ENCODE measurements at regions not wholly inside any gene's neighbourhood (a gene's known extent, or its start where the extent isn't known, plus 50 kb on each side); places are given as distances from the start of the nearest gene placed in this dataset.
A peak's percentile ranks its signal among the peaks of the same experiment; 100 is the strongest.

DNA sequence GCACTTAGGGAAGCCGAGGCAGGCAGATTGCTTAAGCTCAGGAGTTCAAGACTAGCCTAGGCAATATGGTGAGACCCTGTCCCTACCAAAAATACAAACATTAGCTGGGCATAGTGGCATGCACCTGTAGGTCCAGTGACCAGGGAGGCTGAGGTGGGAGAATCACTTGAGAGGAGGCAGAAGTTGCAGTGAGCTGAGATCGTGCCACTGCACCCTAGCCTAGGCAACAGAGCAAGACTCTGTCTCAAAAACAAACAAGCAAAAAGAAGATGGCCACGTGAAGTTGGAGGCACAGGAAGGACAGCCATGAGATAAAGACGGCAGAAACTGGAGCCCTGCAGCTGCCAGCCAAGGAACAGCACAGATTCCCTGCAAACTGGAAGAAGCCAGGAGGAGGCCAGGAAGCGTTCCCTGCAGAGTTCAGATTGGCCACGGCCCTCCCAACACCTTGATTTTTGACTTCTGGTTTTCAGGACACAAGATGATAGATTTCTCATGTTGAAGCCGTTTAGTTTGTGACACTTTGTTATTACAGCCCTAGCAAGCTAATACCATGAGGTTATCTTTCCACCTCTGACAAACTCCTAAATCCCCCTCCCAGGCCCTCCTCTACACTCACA lies 786.7 kb downstream of the UQCRFS1 start:
- H3K9me3 Mint-ChIP-seq: peaks cover 0 to 11% (median 1%) of the 10 kb centered on the region in 7 donors
- peak overlapping the region in 1 of 3 donors; percentile 81 for H3K27ac Mint-ChIP-seq

DNA sequence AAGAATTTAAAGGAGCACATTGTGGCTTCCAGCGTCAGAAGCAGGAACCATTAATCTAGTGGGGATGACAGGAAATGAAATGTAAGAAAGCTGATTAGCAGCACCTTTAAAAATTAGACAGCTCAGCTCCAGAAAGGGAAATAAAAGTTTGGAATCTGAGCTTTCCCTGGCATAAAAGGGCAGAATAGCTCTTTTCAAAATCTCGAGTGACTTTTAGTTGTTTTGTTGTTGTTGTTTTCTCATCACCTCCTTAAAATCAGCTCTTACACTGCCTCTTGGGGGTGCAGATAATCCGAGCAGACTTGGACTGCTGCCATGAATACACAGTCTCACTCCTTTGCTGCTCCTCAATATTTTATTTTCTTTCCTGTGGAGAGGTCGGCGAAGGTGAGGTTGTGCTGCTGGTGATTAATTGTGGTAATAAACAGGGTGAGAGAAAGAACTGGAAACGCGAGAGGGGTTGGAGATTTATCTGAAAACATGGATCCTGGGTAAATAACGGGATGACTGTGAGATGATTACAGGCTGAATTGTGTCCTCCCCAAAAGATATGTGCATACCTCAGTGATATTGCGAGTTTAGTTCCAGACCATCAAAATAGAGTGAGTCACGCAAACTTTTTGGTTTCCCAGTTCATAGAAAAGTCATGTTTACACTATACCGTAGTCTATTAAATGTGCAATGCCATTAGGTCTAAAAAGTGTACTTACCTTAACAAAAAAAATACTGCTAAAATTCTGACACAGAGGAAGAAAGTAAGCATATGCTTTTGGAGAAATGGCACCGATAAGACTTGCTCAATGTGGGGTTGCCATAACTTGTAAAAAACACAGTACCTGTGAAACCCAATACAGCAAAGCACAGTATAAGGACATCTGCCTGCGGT lies 787.7 kb downstream of the UQCRFS1 start:
- Mint-ChIP-seq H3K27ac (no peak overlapping the region), H3K36me3 (no peaks in the 10 kb centered on the region), H3K4me1 (peaks cover 0 to 14% (median 0%) of the 10 kb centered on the region in 4 donors), H3K27me3 (no peaks in the 10 kb centered on the region), H3K9me3 (peaks cover 0 to 11% (median 1%) of the 10 kb centered on the region in 7 donors), H3K4me3 (no peak overlapping the region)
- Histone ChIP-seq H3K27me3 (ENCODE audit: control insufficient read depth, insufficient read depth, low read length) (no peaks in the 10 kb centered on the region), H3K4me3 (ENCODE audit: low read depth, low read length) (no peak overlapping the region), H3K9me3 (ENCODE audit: control insufficient read depth in 2 of 2, low read length in 2 of 2) (no peaks in the 10 kb centered on the region), H3K27ac (ENCODE audit: insufficient read depth, low read length, poor library complexity, severe bottlenecking) (no peak overlapping the region), H3K36me3 (ENCODE audit: control insufficient read depth, insufficient read depth, low read length) (no peaks in the 10 kb centered on the region), H3K4me1 (ENCODE audit: control insufficient read depth, insufficient read depth, low read length, poor library complexity, severe bottlenecking) (no peaks in the 10 kb centered on the region)
- DNase-seq: no peak
- ATAC-seq (ENCODE audit: low read depth in 2 of 2): no peak

More for the DNA sequence above, 786.7 kb downstream of the UQCRFS1 start:
- no peak for DNase-seq
- Mint-ChIP-seq H3K36me3 (no peaks in the 10 kb centered on the region), H3K4me3 (no peak overlapping the region), H3K4me1 (peaks cover 0 to 14% (median 0%) of the 10 kb centered on the region in 4 donors), H3K27me3 (no peaks in the 10 kb centered on the region)
- no peak overlapping the region for H3K4me3 ChIP-seq (ENCODE audit: low read depth, low read length)
- no peak for ATAC-seq (ENCODE audit: low read depth in 2 of 2)
- H3K36me3 ChIP-seq (ENCODE audit: control insufficient read depth, insufficient read depth, low read length): no peaks in the 10 kb centered on the region
- no peaks in the 10 kb centered on the region for H3K4me1 ChIP-seq (ENCODE audit: control insufficient read depth, insufficient read depth, low read length, poor library complexity, severe bottlenecking)
- H3K27me3 ChIP-seq (ENCODE audit: control insufficient read depth, insufficient read depth, low read length): no peaks in the 10 kb centered on the region
- H3K27ac ChIP-seq (ENCODE audit: insufficient read depth, low read length, poor library complexity, severe bottlenecking): no peak overlapping the region
- H3K9me3 ChIP-seq (ENCODE audit: control insufficient read depth in 2 of 2, low read length in 2 of 2): peaks cover 0 to 4% of the 10 kb centered on the region in 2 experiments

DNA sequence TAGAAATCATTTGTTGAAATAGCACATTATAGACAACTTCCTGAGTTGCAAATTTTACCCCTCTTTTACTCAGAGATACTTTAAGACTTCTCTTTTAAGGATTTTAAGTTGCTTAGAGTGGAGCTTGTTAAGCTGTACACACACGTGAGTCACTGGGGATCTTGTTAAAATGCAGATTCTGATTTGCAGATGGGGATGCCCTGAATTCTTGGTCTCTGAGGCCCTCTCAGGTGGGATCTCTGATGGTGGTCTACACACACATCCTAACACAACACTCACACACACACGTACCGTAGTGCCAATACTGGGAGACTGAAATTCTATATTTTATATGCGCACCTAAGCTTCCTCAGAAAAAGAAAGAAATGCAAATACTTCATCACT lies 788.3 kb downstream of the UQCRFS1 start:
- H3K27me3 ChIP-seq (ENCODE audit: control insufficient read depth, insufficient read depth, low read length): no peaks in the 10 kb centered on the region
- Mint-ChIP-seq H3K4me1 (peaks cover 0 to 14% (median 0%) of the 10 kb centered on the region in 4 donors), H3K9me3 (peaks cover 0 to 11% (median 1%) of the 10 kb centered on the region in 7 donors), H3K27me3 (no peaks in the 10 kb centered on the region), H3K27ac (no peak overlapping the region), H3K36me3 (no peaks in the 10 kb centered on the region), H3K4me3 (peak overlapping the region in 1 of 4 donors; percentile 57)
- no peak overlapping the region for H3K27ac ChIP-seq (ENCODE audit: insufficient read depth, low read length, poor library complexity, severe bottlenecking)
- no peaks in the 10 kb centered on the region for H3K9me3 ChIP-seq (ENCODE audit: control insufficient read depth in 2 of 2, low read length in 2 of 2)
- H3K4me1 ChIP-seq (ENCODE audit: control insufficient read depth, insufficient read depth, low read length, poor library complexity, severe bottlenecking): no peaks in the 10 kb centered on the region
- ATAC-seq (ENCODE audit: low read depth in 2 of 2) (no peak), DNase-seq (no peak)
- H3K4me3 ChIP-seq (ENCODE audit: low read depth, low read length): no peak overlapping the region
- no peaks in the 10 kb centered on the region for H3K36me3 ChIP-seq (ENCODE audit: control insufficient read depth, insufficient read depth, low read length)

DNA sequence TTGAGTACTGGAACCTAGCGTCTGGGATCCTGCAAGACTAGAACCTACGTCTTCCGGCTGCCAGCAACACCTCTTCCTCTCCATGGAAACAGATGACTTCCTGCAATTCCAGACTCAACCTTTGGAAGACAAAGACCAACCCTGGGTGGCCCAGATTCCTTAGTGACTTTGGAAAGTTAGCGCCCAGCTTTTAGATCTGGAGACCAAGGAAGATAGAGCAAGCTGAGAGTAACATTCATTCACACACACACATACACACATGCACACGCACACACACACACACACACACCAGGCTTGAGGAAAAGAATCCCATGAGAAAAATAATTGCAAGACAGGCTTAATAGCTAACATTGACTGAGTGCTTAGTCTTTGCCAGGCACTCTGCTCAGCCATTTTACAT lies 788.9 kb downstream of the UQCRFS1 start:
- Mint-ChIP-seq H3K4me1 (peaks cover 0 to 14% (median 0%) of the 10 kb centered on the region in 4 donors), H3K9me3 (peaks cover 0 to 11% (median 1%) of the 10 kb centered on the region in 7 donors), H3K27me3 (no peaks in the 10 kb centered on the region), H3K27ac (no peak overlapping the region), H3K4me3 (no peak overlapping the region), H3K36me3 (no peaks in the 10 kb centered on the region)
- Histone ChIP-seq H3K27ac (ENCODE audit: insufficient read depth, low read length, poor library complexity, severe bottlenecking) (no peak overlapping the region), H3K4me1 (ENCODE audit: control insufficient read depth, insufficient read depth, low read length, poor library complexity, severe bottlenecking) (no peaks in the 10 kb centered on the region), H3K9me3 (ENCODE audit: control insufficient read depth in 2 of 2, low read length in 2 of 2) (no peaks in the 10 kb centered on the region), H3K36me3 (ENCODE audit: control insufficient read depth, insufficient read depth, low read length) (no peaks in the 10 kb centered on the region), H3K4me3 (ENCODE audit: low read depth, low read length) (no peak overlapping the region), H3K27me3 (ENCODE audit: control insufficient read depth, insufficient read depth, low read length) (no peaks in the 10 kb centered on the region)
- ATAC-seq (ENCODE audit: low read depth in 2 of 2) (no peak), DNase-seq (no peak)

DNA sequence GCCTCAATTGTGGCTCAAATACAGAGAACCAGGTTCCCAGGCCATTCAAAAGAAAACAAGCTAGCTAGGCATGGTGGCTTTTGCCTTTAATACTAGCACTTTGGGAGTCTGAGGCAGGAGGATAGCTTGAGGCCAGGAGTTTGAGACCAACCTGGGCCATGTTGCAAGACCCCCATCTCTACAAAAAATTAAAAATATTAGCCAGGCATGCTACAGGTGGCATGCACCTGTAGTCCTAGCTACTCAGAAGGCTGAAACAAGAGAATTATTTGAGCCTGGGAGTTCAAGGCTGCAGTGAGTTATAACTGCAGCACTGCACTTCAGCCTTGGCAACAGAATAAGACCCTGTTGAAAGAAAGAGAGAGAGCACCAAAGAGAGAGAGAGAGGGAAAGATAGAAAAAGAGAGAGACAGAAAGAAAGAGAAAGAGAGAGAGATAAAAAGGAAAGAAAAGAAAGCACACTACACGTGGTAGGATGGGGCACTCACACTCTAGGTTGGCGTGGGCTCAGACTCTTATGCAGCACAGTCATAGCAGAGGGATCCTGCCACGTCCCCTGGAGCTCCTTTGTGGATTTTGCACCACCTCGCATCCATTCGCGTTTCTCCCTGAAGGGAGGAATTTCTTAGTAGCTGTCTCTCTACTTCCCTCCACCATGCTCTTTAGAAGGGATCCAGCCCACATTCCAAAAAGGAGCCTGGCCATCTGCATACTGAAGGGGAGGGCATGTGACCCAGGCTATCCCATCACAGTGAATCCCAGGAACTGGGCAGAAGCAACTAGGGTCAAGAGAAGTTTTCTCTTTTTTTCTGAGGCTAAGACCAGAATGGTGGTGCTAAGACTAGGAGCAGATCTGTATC lies 789.9 kb downstream of the UQCRFS1 start:
- peaks cover 0 to 14% (median 0%) of the 10 kb centered on the region in 4 donors for H3K4me1 Mint-ChIP-seq
- ATAC-seq (ENCODE audit: low read depth in 2 of 2): no peak

DNA sequence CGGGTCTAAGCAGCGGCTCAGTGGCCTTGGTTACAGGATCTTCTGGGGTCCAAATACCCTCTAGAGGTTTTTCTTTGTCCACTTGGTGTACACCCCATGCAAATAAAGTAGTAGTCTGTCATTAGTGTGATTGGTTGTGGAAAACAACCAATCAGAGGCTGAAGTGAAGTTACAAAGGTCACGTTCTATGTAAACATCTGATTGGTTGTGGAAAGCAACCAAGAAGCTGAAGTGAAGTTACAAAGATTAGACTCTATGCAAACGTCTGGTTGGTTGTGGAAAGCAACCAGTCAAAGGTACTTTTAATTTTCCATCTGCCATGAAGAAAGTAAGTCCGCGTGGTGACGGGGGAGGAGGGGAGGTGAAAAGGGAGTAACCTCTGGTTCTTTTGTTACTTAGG lies 790.9 kb downstream of the UQCRFS1 start:
- Mint-ChIP-seq H3K36me3 (no peaks in the 10 kb centered on the region), H3K9me3 (peaks cover 0 to 11% (median 4%) of the 10 kb centered on the region in 7 donors), H3K27ac (no peak overlapping the region), H3K4me3 (no peak overlapping the region), H3K27me3 (no peaks in the 10 kb centered on the region), H3K4me1 (peaks cover 0 to 11% (median 0%) of the 10 kb centered on the region in 4 donors)
- no peak for DNase-seq
- no peak for ATAC-seq (ENCODE audit: low read depth in 2 of 2)
- Histone ChIP-seq H3K27me3 (ENCODE audit: control insufficient read depth, insufficient read depth, low read length) (no peaks in the 10 kb centered on the region), H3K36me3 (ENCODE audit: control insufficient read depth, insufficient read depth, low read length) (no peaks in the 10 kb centered on the region), H3K4me1 (ENCODE audit: control insufficient read depth, insufficient read depth, low read length, poor library complexity, severe bottlenecking) (no peaks in the 10 kb centered on the region), H3K4me3 (ENCODE audit: low read depth, low read length) (no peak overlapping the region), H3K9me3 (ENCODE audit: control insufficient read depth in 2 of 2, low read length in 2 of 2) (peaks cover 0 to 5% of the 10 kb centered on the region in 2 experiments), H3K27ac (ENCODE audit: insufficient read depth, low read length, poor library complexity, severe bottlenecking) (no peak overlapping the region)

More for the DNA sequence above, 789.9 kb downstream of the UQCRFS1 start:
- Mint-ChIP-seq H3K27ac (peak overlapping the region in 1 of 3 donors; percentile 32), H3K9me3 (peaks cover 0 to 11% (median 1%) of the 10 kb centered on the region in 7 donors), H3K4me3 (no peak overlapping the region), H3K36me3 (no peaks in the 10 kb centered on the region), H3K27me3 (no peaks in the 10 kb centered on the region)
- Histone ChIP-seq H3K9me3 (ENCODE audit: control insufficient read depth in 2 of 2, low read length in 2 of 2) (no peaks in the 10 kb centered on the region), H3K4me3 (ENCODE audit: low read depth, low read length) (no peak overlapping the region), H3K27ac (ENCODE audit: insufficient read depth, low read length, poor library complexity, severe bottlenecking) (no peak overlapping the region), H3K4me1 (ENCODE audit: control insufficient read depth, insufficient read depth, low read length, poor library complexity, severe bottlenecking) (no peaks in the 10 kb centered on the region), H3K27me3 (ENCODE audit: control insufficient read depth, insufficient read depth, low read length) (no peaks in the 10 kb centered on the region), H3K36me3 (ENCODE audit: control insufficient read depth, insufficient read depth, low read length) (no peaks in the 10 kb centered on the region)
- no peak for DNase-seq

DNA sequence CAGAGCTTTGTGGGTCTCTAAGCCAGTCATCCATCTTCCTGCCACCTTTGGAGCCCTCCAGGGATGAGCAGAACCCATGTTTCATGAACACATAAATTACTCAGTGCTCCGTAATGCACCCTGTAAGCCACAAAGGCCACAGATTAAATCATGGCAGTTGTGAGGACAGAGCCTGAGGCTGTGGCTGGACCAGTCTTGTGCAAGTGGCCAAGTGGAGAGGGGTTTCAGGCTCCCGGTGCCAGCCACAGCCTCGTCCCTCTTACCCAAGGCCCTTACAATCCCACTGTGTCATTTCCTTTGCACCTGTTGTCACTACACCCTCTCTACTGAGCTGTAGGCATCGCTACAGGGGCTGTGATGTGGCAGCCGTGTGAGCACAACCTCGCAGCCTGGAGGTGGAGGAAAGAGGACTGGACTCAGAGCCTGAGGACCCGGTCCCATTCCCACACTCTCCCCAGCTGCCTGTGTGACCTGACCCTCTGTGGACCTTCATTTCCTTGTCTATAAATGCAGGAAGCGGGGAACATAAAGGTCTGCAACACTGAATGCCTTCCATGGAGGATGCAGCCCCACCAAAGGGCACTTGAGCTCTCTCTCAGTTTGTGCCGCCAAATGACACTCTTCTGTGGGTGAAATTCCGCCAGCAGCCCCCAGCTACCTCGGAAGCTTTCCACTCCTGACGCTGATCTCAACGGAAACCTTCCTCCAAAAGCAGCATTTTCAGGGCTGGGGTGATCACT lies 792.0 kb downstream of the UQCRFS1 start:
- no peaks in the 10 kb centered on the region for H3K27me3 ChIP-seq (ENCODE audit: control insufficient read depth, insufficient read depth, low read length)
- H3K27ac ChIP-seq (ENCODE audit: insufficient read depth, low read length, poor library complexity, severe bottlenecking): no peak overlapping the region
- H3K4me3 ChIP-seq (ENCODE audit: low read depth, low read length): no peak overlapping the region
- H3K4me1 ChIP-seq (ENCODE audit: control insufficient read depth, insufficient read depth, low read length, poor library complexity, severe bottlenecking): no peaks in the 10 kb centered on the region
- H3K9me3 ChIP-seq (ENCODE audit: control insufficient read depth in 2 of 2, low read length in 2 of 2): peaks cover 1 to 5% of the 10 kb centered on the region in 2 experiments
- no peak for ATAC-seq (ENCODE audit: low read depth in 2 of 2)
- no peak for DNase-seq
- Mint-ChIP-seq H3K36me3 (no peaks in the 10 kb centered on the region), H3K9me3 (peaks cover 0 to 12% (median 1%) of the 10 kb centered on the region in 7 donors), H3K4me3 (no peak overlapping the region), H3K4me1 (peaks cover 0 to 9% (median 0%) of the 10 kb centered on the region in 4 donors), H3K27ac (no peak overlapping the region), H3K27me3 (no peaks in the 10 kb centered on the region)
- H3K36me3 ChIP-seq (ENCODE audit: control insufficient read depth, insufficient read depth, low read length): no peaks in the 10 kb centered on the region

All from CD4-positive, CD25-positive, alpha-beta regulatory T cell (primary cell).